GM12878 (cell line): ENCODE measurements at regions not wholly inside any gene's neighbourhood (a gene's known extent, or its start where the extent isn't known, plus 50 kb on each side); places are given as distances from the start of the nearest gene placed in this dataset.

Experiments
- ATAC-seq: fragments of 200-7000 bp; cut with Tn5 transposase; 3 replicates; pipeline ENCODE4 v1.9.1; 2020; ENCODE audit warnings: mild to moderate bottlenecking, moderate library complexity
- BruUV-seq: library from RNA; stranded (reverse); fragments of 400-500 nt; replicated peaks from 2 replicates; lab custom pipeline; 2021; lab: Mats Ljungman, UMichigan
- CTCF ChIA-PET: fragments of 300-600 bp; sonication (Branson Sonifier 250); formaldehyde crosslinking; extraction: SDS; loops from one replicate; lab custom pipeline; 2021; ENCODE audit warnings: inconsistent platforms; lab: Yijun Ruan, JAX
- POLR2A ChIA-PET: fragments of 350-600 bp; formaldehyde crosslinking; extraction: SDS; loops from one replicate; lab custom pipeline; 2021; ENCODE audit warnings: inconsistent platforms; lab: Charles Lee
- RAD21 ChIA-PET: fragments of 300-600 bp; sonication (Branson Sonifier 250); formaldehyde crosslinking; loops from one replicate; lab custom pipeline; 2023; ENCODE audit warnings: antibody characterized with exemption; ENCODE audit not compliant: unreplicated experiment; lab: Charles Lee
- SMC1A ChIA-PET: fragments of 300-600 bp; sonication (Branson Sonifier 250); formaldehyde crosslinking; loops from one replicate; lab custom pipeline; 2023; ENCODE audit not compliant: unreplicated experiment, uncharacterized antibody; lab: Charles Lee
- DNase-seq: peaks from one replicate; pipeline ENCODE4 v3.0.0-alpha.2; 2011; ENCODE audit warnings: low read depth, low spot score
- FAIRE-seq: peaks from 3 replicates; lab custom pipeline; 2011; peaks lifted over from hg19 to GRCh38; lab: Jason Lieb, UNC
- H2AFZ ChIP-seq: 2 replicates; pipeline ENCODE4 v1.6.0; 2011; ENCODE audit warnings: low read depth, low read length, control low read depth; ENCODE audit not compliant: control insufficient read depth
- H3K27ac ChIP-seq: 2 replicates; pipeline ENCODE4 v1.5.1; 2011; ENCODE audit warnings: control low read depth; ENCODE audit not compliant: control insufficient read depth, insufficient read depth
- H3K27me3 ChIP-seq, 2 experiments: replicated peaks in 1 of 2; 2 replicates each; pipeline versions ENCODE4 v1.6.0 to v1.6.1; 2011; ENCODE audit warnings: low read length in 1 of 2; ENCODE audit not compliant: control insufficient read depth in 2 of 2, insufficient read depth in 2 of 2
- H3K36me3 ChIP-seq, 2 experiments: 2 replicates each; pipeline ENCODE4 v1.5.1; 2011; ENCODE audit warnings: low read length in 1 of 2; ENCODE audit not compliant: control insufficient read depth in 2 of 2, insufficient read depth in 2 of 2
- H3K4me1 ChIP-seq: 2 replicates; pipeline ENCODE4 v1.6.1; 2011; ENCODE audit warnings: mild to moderate bottlenecking, low read length, moderate library complexity, mixed read lengths; ENCODE audit not compliant: control insufficient read depth, insufficient read depth
- H3K4me2 ChIP-seq: 2 replicates; pipeline ENCODE4 v1.6.0; 2011; ENCODE audit warnings: control low read depth; ENCODE audit not compliant: control insufficient read depth, insufficient read depth
- H3K4me3 ChIP-seq: fragments of 200-600 bp; sonication (generic); 2 replicates; pipeline ENCODE4 v1.5.1; 2016
- H3K79me2 ChIP-seq: 2 replicates; pipeline ENCODE4 v1.6.0; 2011; ENCODE audit warnings: low read length; ENCODE audit not compliant: control insufficient read depth, insufficient read depth
- H3K9ac ChIP-seq: 2 replicates; pipeline ENCODE4 v1.8.0; 2011; ENCODE audit warnings: low read length, control low read depth, mixed read lengths; ENCODE audit not compliant: control insufficient read depth, insufficient read depth
- H3K9me3 ChIP-seq: replicated peaks from 3 replicates; pipeline ENCODE4 v1.5.1; 2011; ENCODE audit warnings: mild to moderate bottlenecking, low read length; ENCODE audit not compliant: control insufficient read depth, insufficient read depth
- H4K20me1 ChIP-seq: 2 replicates; pipeline ENCODE4 v1.6.0; 2011; ENCODE audit not compliant: control insufficient read depth, insufficient read depth
- FOXK2 ChIP-seq: fragments of 450-650 bp; IDR thresholded peaks from 2 replicates; pipeline ENCODE4 v1.6.1; 2017; ENCODE audit warnings: mild to moderate bottlenecking, moderate library complexity
- MXI1 ChIP-seq: fragments of 150-350 bp; IDR thresholded peaks from 2 replicates; pipeline ENCODE4 v1.6.1; 2011; ENCODE audit warnings: low read depth, mild to moderate bottlenecking, inconsistent platforms, low read length, improper control_type of control experiment
- ZBTB40 ChIP-seq: fragments of 450-650 bp; IDR thresholded peaks from 2 replicates; pipeline ENCODE4 v1.6.1; 2016; ENCODE audit warnings: mild to moderate bottlenecking, moderate library complexity, borderline replicate concordance
- ZNF274 ChIP-seq: IDR thresholded peaks from one replicate; pipeline ENCODE4 v1.8.0; 2011; ENCODE audit not compliant: insufficient read length, insufficient read depth
- WGBS: methylation state at CpG from one replicate; pipeline ENCODE4 v1.1.6; 2016; ENCODE audit warnings: low lambda C conversion rate; ENCODE audit not compliant: insufficient replicate concordance, insufficient coverage; ENCODE audit errors: missing lambda C conversion rate; 5-methylcytosine and 5-hydroxymethylcytosine counted together
- in situ Hi-C: fragments of 300-500 bp; cut with MboI; formaldehyde crosslinking; loops from 9 replicates; pipeline ENCODE4 v1.14.3; 2018; ENCODE audit warnings: mixed read lengths
- intact Hi-C: fragments of 100-400 bp; cut with micrococcal nuclease; formaldehyde crosslinking; loops from one replicate; pipeline ENCODE4 v1.14.2; 2022; ENCODE audit not compliant: unreplicated experiment
- TF ChIP-seq, protein P1 (sequence below): IDR thresholded peaks from 2 replicates; pipeline ENCODE4 v1.6.1; 2012; ENCODE audit warnings: mild to moderate bottlenecking, low read depth, low read length

DNA sequence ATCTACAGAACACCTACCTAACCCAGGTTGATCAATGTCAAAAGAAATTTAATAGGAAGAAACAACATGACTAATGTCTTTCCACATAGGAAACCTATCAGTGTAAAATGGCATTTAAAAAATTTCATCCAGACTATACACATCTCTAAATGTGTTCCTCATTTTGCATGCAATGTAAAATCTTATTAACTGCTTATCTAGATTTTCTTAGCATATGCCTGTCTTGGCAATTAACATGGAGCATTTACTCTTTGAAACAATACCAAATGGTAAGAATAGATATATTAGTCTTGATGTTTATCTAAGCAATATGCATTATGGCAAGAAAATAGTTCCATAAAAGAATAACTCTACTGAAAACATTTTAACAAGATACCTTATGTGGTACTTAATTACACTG is 199.8 kb downstream of the TRAM1L1 start (continued):
- no peak for TF ChIP-seq ZBTB40
- TF ChIP-seq ZNF274, result no peak
- no peak for TF ChIP-seq FOXK2
- TF ChIP-seq MXI1, result no peak

- no peak for DNase-seq
- H3K9ac ChIP-seq, result no peak overlapping the region
- 13% methylated on average over 3 of the region's 3 CpGs for WGBS
- no peak overlapping the region for H3K4me2 ChIP-seq
- TF ChIP-seq, protein P1, sequence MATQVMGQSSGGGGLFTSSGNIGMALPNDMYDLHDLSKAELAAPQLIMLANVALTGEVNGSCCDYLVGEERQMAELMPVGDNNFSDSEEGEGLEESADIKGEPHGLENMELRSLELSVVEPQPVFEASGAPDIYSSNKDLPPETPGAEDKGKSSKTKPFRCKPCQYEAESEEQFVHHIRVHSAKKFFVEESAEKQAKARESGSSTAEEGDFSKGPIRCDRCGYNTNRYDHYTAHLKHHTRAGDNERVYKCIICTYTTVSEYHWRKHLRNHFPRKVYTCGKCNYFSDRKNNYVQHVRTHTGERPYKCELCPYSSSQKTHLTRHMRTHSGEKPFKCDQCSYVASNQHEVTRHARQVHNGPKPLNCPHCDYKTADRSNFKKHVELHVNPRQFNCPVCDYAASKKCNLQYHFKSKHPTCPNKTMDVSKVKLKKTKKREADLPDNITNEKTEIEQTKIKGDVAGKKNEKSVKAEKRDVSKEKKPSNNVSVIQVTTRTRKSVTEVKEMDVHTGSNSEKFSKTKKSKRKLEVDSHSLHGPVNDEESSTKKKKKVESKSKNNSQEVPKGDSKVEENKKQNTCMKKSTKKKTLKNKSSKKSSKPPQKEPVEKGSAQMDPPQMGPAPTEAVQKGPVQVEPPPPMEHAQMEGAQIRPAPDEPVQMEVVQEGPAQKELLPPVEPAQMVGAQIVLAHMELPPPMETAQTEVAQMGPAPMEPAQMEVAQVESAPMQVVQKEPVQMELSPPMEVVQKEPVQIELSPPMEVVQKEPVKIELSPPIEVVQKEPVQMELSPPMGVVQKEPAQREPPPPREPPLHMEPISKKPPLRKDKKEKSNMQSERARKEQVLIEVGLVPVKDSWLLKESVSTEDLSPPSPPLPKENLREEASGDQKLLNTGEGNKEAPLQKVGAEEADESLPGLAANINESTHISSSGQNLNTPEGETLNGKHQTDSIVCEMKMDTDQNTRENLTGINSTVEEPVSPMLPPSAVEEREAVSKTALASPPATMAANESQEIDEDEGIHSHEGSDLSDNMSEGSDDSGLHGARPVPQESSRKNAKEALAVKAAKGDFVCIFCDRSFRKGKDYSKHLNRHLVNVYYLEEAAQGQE, result no peak
- TF ChIP-seq, all 136 proteins: peak for 0
- RAD21 ChIA-PET, result no interaction called here
- CTCF ChIA-PET, result no interaction called here
- Histone ChIP-seq H3K9me3 (no peaks in the 10 kb centered on the region), H3K79me2 (no peaks in the 10 kb centered on the region), H4K20me1 (no peaks in the 10 kb centered on the region), H3K27me3 (no peaks in the 10 kb centered on the region), H3K27ac (no peak overlapping the region), H3K4me3 (no peak overlapping the region), H2AFZ (no peak overlapping the region), H3K36me3 (no peaks in the 10 kb centered on the region), H3K4me1 (no peaks in the 10 kb centered on the region)
- SMC1A ChIA-PET, result no interaction called here
- POLR2A ChIA-PET, result no interaction called here
- in situ Hi-C loops, result no loop called here
- no TSS peak for BruUV-seq
- ATAC-seq (no peak), FAIRE-seq (no peak)
- intact Hi-C loops, result no loop called here
Observed at GRCh38 chr4:116882503-116882902, 202.9 kb downstream of the TRAM1L1 start.
